Fibroblast of villous mesenchyme (primary cell): ENCODE measurements at regions not wholly inside any gene's neighbourhood (a gene's known extent, or its start where the extent isn't known, plus 50 kb on each side); places are given as distances from the start of the nearest gene placed in this dataset. TPM values are rescaled to one million over a fixed set of nuclear protein-coding genes. Genes with fewer than 3 reads are reported as not detected.

Experiments
- DNase-seq: peaks from one replicate; pipeline ENCODE4 v3.0.0-alpha.2; 2010; ENCODE audit warnings: low read depth
- H3K4me3 ChIP-seq: 2 replicates; pipeline ENCODE4 v1.5.1; 2011; ENCODE audit warnings: low read depth, mild to moderate bottlenecking, low read length
- CTCF ChIP-seq: IDR thresholded peaks from 2 replicates; pipeline ENCODE4 v1.5.1; 2012; ENCODE audit warnings: low read depth, mild to moderate bottlenecking, low read length; ENCODE audit not compliant: insufficient read depth
- small RNA-seq: library from RNA; depleted of rRNA; stranded (forward); fragments of <200 nt; gene quantifications from one replicate; pipeline ENCODE3, GENCODE V24; 2012

- no peak overlapping the region for H3K4me3 ChIP-seq
- DNase-seq, result no peak
- TF ChIP-seq CTCF, result no peak
Observed at GRCh38 chr3:11953778-11954177, 50.4 kb upstream of the SYN2 start.

GRCh38 chr3:11954312-11954934, 49.8 kb upstream of the SYN2 start:
- DNase-seq, result no peak
- no peak overlapping the region for H3K4me3 ChIP-seq
- no peak for TF ChIP-seq CTCF

Small RNA genes in the stretch of these regions (small RNA-seq; reads per million reads assigned to genes)
- not detected for gene RN7SL147P
